Kidney capillary endothelial cell (primary cell): ENCODE measurements at regions not wholly inside any gene's neighbourhood (a gene's known extent, or its start where the extent isn't known, plus 50 kb on each side); places are given as distances from the start of the nearest gene placed in this dataset.

Experiments used
- DNase-seq: peaks from one replicate; pipeline ENCODE4 v3.0.0-alpha.2; 2018; ENCODE audit warnings: low spot score

GRCh38 chrX:9317176-9317575 is 147.7 kb upstream of the TBL1X start:
- DNase-seq, result no peak

- peak; percentile 34 for DNase-seq
Observed at GRCh38 chrX:9318213-9318612, 146.6 kb upstream of the TBL1X start.

GRCh38 chrX:9318766-9319165 is 146.1 kb upstream of the TBL1X start:
- DNase-seq, result no peak

GRCh38 chrX:9320940-9321339 is 143.9 kb upstream of the TBL1X start:
- no peak for DNase-seq

- DNase-seq, result no peak
Observed at GRCh38 chrX:9324676-9325075, 140.2 kb upstream of the TBL1X start.

GRCh38 chrX:9326369-9326768 is 138.5 kb upstream of the TBL1X start:
- no peak for DNase-seq

- no peak for DNase-seq
Observed at GRCh38 chrX:9327086-9327746, 137.6 kb upstream of the TBL1X start.

- DNase-seq, result no peak
Observed at GRCh38 chrX:9327747-9328145, 137.1 kb upstream of the TBL1X start.

GRCh38 chrX:9329056-9329455 is 135.8 kb upstream of the TBL1X start:
- no peak for DNase-seq

GRCh38 chrX:9330249-9330982 is 134.4 kb upstream of the TBL1X start:
- no peak for DNase-seq

- no peak for DNase-seq
Observed at GRCh38 chrX:9333873-9334560, 130.8 kb upstream of the TBL1X start.

- no peak for DNase-seq
Observed at GRCh38 chrX:9335251-9335650, 129.6 kb upstream of the TBL1X start.

- no peak for DNase-seq
Observed at GRCh38 chrX:9336456-9336855, 128.4 kb upstream of the TBL1X start.

GRCh38 chrX:9337046-9337445 is 127.8 kb upstream of the TBL1X start:
- no peak for DNase-seq

GRCh38 chrX:9338986-9339385 is 125.9 kb upstream of the TBL1X start:
- no peak for DNase-seq

GRCh38 chrX:9339603-9340491 is 125.0 kb upstream of the TBL1X start:
- no peak for DNase-seq

GRCh38 chrX:9340598-9341290 is 124.1 kb upstream of the TBL1X start:
- DNase-seq, result no peak

- no peak for DNase-seq
Observed at GRCh38 chrX:9341291-9342201, 123.3 kb upstream of the TBL1X start.

- DNase-seq, result peak; percentile 34
Observed at GRCh38 chrX:9342561-9343051, 122.3 kb upstream of the TBL1X start.

GRCh38 chrX:9343971-9344370 is 120.9 kb upstream of the TBL1X start:
- DNase-seq, result no peak
